ENCODE measurements at regions not wholly inside any gene's neighbourhood (a gene's known extent, or its start where the extent isn't known, plus 50 kb on each side); places are given as distances from the start of the nearest gene placed in this dataset.

DNA sequence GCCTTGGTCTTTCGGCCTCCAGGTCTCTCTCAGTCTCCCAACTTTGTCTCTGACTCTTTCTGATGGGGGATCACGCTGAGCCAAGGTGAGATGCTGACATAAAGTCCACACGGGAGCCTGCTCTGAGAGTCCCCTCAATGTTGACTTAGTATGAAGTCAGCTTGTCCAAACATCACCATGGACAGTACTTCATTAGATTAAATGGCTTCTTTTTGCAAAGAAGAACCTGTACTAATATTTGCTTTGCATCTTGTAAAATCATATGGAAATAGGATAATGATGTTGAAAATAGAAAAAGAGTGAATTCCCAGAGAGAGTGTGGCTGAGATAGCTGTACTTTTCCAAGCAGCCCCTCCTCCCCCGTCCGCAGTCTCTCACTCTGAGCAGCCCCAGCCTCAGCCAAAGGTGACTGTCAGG is 56.7 kb upstream of the SIAH1 start:
- no peak overlapping the region for H3K4me3 ChIP-seq (ENCODE audit: insufficient read depth in 1 of 2, low read depth in 1 of 2, low read length in 2 of 2)
- WGBS = 85% methylated on average over 5 of the region's 5 CpGs
- no peak for DNase-seq

DNA sequence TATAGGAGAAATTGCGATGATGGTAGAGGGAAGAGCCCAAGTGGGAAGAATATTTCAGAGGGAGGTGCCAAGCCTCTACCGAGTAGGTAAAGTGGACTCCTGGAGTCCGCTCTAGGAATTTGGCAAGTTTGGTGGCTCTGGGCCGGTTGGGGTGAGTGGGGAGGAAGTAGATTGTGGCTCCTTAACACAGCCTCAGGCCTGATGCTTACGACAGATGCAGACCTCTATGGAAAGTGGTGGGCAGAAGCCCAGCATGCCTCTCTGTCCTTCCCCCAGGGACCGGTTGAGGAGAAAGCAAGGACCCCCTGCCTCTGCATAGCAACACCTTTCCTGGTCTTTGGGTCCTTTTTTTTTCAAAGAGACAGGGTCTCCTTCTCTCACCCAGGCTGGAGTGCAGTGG is 55.9 kb upstream of the SIAH1 start:
- H2AK5ac ChIP-seq (ENCODE audit: low read length, severe bottlenecking) = no peak overlapping the region
- no peak for DNase-seq
- no peak overlapping the region for H2AFZ ChIP-seq (ENCODE audit: low read depth, low read length)
- H2BK120ac ChIP-seq (ENCODE audit: low read depth, low read length) = no peak overlapping the region
- H3K9ac ChIP-seq (ENCODE audit: low read length) = no peak overlapping the region
- no peak overlapping the region for H3K27ac ChIP-seq (ENCODE audit: low read length, poor library complexity, severe bottlenecking)
- H3K36me3 ChIP-seq (ENCODE audit: control insufficient read depth in 1 of 2, insufficient read depth in 2 of 2, low read depth in 1 of 2, low read length in 2 of 2) = no peaks in the 10 kb centered on the region
- H2BK12ac ChIP-seq (ENCODE audit: low read length in 2 of 2) = no peak overlapping the region
- no peak overlapping the region for H3K23ac ChIP-seq (ENCODE audit: low read length in 2 of 2)
- H3K9me3 ChIP-seq (ENCODE audit: control insufficient read depth, low read length) = no peaks in the 10 kb centered on the region
- H2BK5ac ChIP-seq (ENCODE audit: low read depth, low read length, poor library complexity, severe bottlenecking) = no peak overlapping the region
- no peak overlapping the region for H4K91ac ChIP-seq (ENCODE audit: low read length)
- no peak overlapping the region for H3K14ac ChIP-seq (ENCODE audit: low read length in 2 of 2)
- WGBS = 92% methylated on average over 6 of the region's 6 CpGs
- no peak overlapping the region for H4K8ac ChIP-seq (ENCODE audit: low read length)
- no peak overlapping the region for H3K4me3 ChIP-seq (ENCODE audit: insufficient read depth in 1 of 2, low read depth in 1 of 2, low read length in 2 of 2)
- H3K79me1 ChIP-seq (replicated peaks; ENCODE audit: low read length, poor library complexity, severe bottlenecking) = no peaks in the 10 kb centered on the region
- H3K27me3 ChIP-seq (ENCODE audit: control insufficient read depth in 1 of 2, insufficient read depth in 1 of 2, low read length in 2 of 2) = no peaks in the 10 kb centered on the region
- H2BK15ac ChIP-seq (ENCODE audit: low read depth, poor library complexity, severe bottlenecking) = no peak overlapping the region
- peaks cover 6% of the 10 kb centered on the region for H3K4me1 ChIP-seq (ENCODE audit: control insufficient read depth, insufficient read depth, low read depth, low read length)
- no peak overlapping the region for H3K4me2 ChIP-seq (ENCODE audit: low read length, poor library complexity, severe bottlenecking)
- no peak overlapping the region for H3K18ac ChIP-seq (ENCODE audit: low read depth in 1 of 2, low read length in 2 of 2)
- no peak overlapping the region for H3K4ac ChIP-seq (ENCODE audit: low read depth in 1 of 2, low read length in 2 of 2)

More for the DNA sequence above, 56.7 kb upstream of the SIAH1 start:
- Histone ChIP-seq H3K4ac (ENCODE audit: low read depth in 1 of 2, low read length in 2 of 2) (no peak overlapping the region), H2BK120ac (ENCODE audit: low read depth, low read length) (no peak overlapping the region), H3K23ac (ENCODE audit: low read length in 2 of 2) (no peak overlapping the region), H3K79me1 (replicated peaks; ENCODE audit: low read length, poor library complexity, severe bottlenecking) (no peaks in the 10 kb centered on the region), H2BK15ac (ENCODE audit: low read depth, poor library complexity, severe bottlenecking) (no peak overlapping the region), H3K14ac (ENCODE audit: low read length in 2 of 2) (no peak overlapping the region), H3K27me3 (ENCODE audit: control insufficient read depth in 1 of 2, insufficient read depth in 1 of 2, low read length in 2 of 2) (no peaks in the 10 kb centered on the region), H3K18ac (ENCODE audit: low read depth in 1 of 2, low read length in 2 of 2) (no peak overlapping the region), H3K27ac (ENCODE audit: low read length, poor library complexity, severe bottlenecking) (no peak overlapping the region), H3K9me3 (ENCODE audit: control insufficient read depth, low read length) (no peaks in the 10 kb centered on the region), H2AFZ (ENCODE audit: low read depth, low read length) (no peak overlapping the region), H3K4me1 (ENCODE audit: control insufficient read depth, insufficient read depth, low read depth, low read length) (peaks cover 10% of the 10 kb centered on the region), H4K8ac (ENCODE audit: low read length) (no peak overlapping the region), H4K91ac (ENCODE audit: low read length) (no peak overlapping the region), H3K9ac (ENCODE audit: low read length) (no peak overlapping the region), H2BK5ac (ENCODE audit: low read depth, low read length, poor library complexity, severe bottlenecking) (no peak overlapping the region), H2AK5ac (ENCODE audit: low read length, severe bottlenecking) (no peak overlapping the region), H3K4me2 (ENCODE audit: low read length, poor library complexity, severe bottlenecking) (no peak overlapping the region), H3K36me3 (ENCODE audit: control insufficient read depth in 1 of 2, insufficient read depth in 2 of 2, low read depth in 1 of 2, low read length in 2 of 2) (no peaks in the 10 kb centered on the region), H2BK12ac (ENCODE audit: low read length in 2 of 2) (no peak overlapping the region)

DNA sequence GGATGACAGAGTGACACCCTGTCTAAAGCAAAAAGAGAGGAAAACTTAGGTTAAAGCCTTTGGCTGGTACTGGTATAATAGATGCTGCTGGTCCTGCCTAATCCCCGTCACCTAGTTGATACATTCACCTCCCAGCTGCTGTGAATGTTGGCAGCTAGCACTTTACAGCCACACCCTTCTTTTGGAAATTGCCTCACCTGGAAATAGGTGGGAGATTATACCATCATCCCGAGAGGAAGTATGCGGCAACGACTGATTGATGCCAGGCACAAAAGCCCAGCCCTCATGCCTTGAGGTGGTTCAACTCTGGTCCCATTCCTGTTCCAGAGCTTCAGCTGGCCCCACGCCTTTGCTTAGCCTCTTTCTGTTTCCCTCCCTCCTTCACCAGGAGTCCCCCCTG is 53.2 kb upstream of the SIAH1 start:
- no peaks in the 10 kb centered on the region for H3K36me3 ChIP-seq (ENCODE audit: control insufficient read depth in 1 of 2, insufficient read depth in 2 of 2, low read depth in 1 of 2, low read length in 2 of 2)
- H3K9ac ChIP-seq (ENCODE audit: low read length) = no peak overlapping the region
- no peak overlapping the region for H2BK15ac ChIP-seq (ENCODE audit: low read depth, poor library complexity, severe bottlenecking)
- H2AFZ ChIP-seq (ENCODE audit: low read depth, low read length) = no peak overlapping the region
- H4K91ac ChIP-seq (ENCODE audit: low read length) = no peak overlapping the region
- no peak overlapping the region for H3K4ac ChIP-seq (ENCODE audit: low read depth in 1 of 2, low read length in 2 of 2)
- H3K18ac ChIP-seq (ENCODE audit: low read depth in 1 of 2, low read length in 2 of 2) = no peak overlapping the region
- no peak overlapping the region for H3K23ac ChIP-seq (ENCODE audit: low read length in 2 of 2)
- H3K9me3 ChIP-seq (ENCODE audit: control insufficient read depth, low read length) = no peaks in the 10 kb centered on the region
- H2AK5ac ChIP-seq (ENCODE audit: low read length, severe bottlenecking) = no peak overlapping the region
- H3K14ac ChIP-seq (ENCODE audit: low read length in 2 of 2) = no peak overlapping the region
- no peak overlapping the region for H2BK12ac ChIP-seq (ENCODE audit: low read length in 2 of 2)
- H2BK120ac ChIP-seq (ENCODE audit: low read depth, low read length) = no peak overlapping the region
- no peak overlapping the region for H3K4me2 ChIP-seq (ENCODE audit: low read length, poor library complexity, severe bottlenecking)
- H3K4me1 ChIP-seq (ENCODE audit: control insufficient read depth, insufficient read depth, low read depth, low read length) = peaks cover 6% of the 10 kb centered on the region
- no peak overlapping the region for H4K8ac ChIP-seq (ENCODE audit: low read length)
- 76% methylated on average over 5 of the region's 5 CpGs for WGBS
- H3K79me1 ChIP-seq (replicated peaks; ENCODE audit: low read length, poor library complexity, severe bottlenecking) = no peaks in the 10 kb centered on the region
- H3K27ac ChIP-seq (ENCODE audit: low read length, poor library complexity, severe bottlenecking) = no peak overlapping the region
- peaks cover 0 to 3% of the 10 kb centered on the region in 2 experiments for H3K27me3 ChIP-seq (ENCODE audit: control insufficient read depth in 1 of 2, insufficient read depth in 1 of 2, low read length in 2 of 2)
- no peak overlapping the region for H3K4me3 ChIP-seq (ENCODE audit: insufficient read depth in 1 of 2, low read depth in 1 of 2, low read length in 2 of 2)
- no peak overlapping the region for H2BK5ac ChIP-seq (ENCODE audit: low read depth, low read length, poor library complexity, severe bottlenecking)
- DNase-seq = no peak

DNA sequence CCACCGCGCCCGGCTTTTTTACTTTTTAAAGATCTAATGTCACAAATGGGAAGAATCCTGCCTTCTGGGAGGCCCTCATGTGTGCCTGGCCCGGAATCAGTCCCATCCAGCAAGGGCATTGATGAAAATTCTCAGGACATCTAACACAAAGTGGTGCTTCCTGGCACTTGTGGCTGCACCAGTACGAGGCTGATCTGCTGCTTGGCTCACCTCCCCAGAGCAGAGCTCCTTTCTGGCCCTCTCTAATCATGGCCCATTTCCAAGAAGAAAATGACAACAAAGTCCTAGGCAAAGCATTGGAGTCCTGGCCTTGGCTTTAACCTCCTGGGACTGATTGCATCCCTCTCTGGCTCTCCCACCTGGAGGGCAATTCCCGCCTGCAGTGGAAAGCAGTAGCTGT is 50.7 kb upstream of the SIAH1 start:
- H4K91ac ChIP-seq (ENCODE audit: low read length) = no peak overlapping the region
- H3K9ac ChIP-seq (ENCODE audit: low read length) = no peak overlapping the region
- H3K4me3 ChIP-seq (ENCODE audit: insufficient read depth in 1 of 2, low read depth in 1 of 2, low read length in 2 of 2) = no peak overlapping the region
- WGBS = 92% methylated on average over 6 of the region's 6 CpGs
- H3K36me3 ChIP-seq (ENCODE audit: control insufficient read depth in 1 of 2, insufficient read depth in 2 of 2, low read depth in 1 of 2, low read length in 2 of 2) = no peaks in the 10 kb centered on the region
- H4K8ac ChIP-seq (ENCODE audit: low read length) = no peak overlapping the region
- H3K4ac ChIP-seq (ENCODE audit: low read depth in 1 of 2, low read length in 2 of 2) = no peak overlapping the region
- H2BK15ac ChIP-seq (ENCODE audit: low read depth, poor library complexity, severe bottlenecking) = no peak overlapping the region
- no peak overlapping the region for H2AK5ac ChIP-seq (ENCODE audit: low read length, severe bottlenecking)
- H3K4me2 ChIP-seq (ENCODE audit: low read length, poor library complexity, severe bottlenecking) = no peak overlapping the region
- no peak overlapping the region for H3K18ac ChIP-seq (ENCODE audit: low read depth in 1 of 2, low read length in 2 of 2)
- no peak overlapping the region for H3K23ac ChIP-seq (ENCODE audit: low read length in 2 of 2)
- no peak overlapping the region for H3K14ac ChIP-seq (ENCODE audit: low read length in 2 of 2)
- H3K4me1 ChIP-seq (ENCODE audit: control insufficient read depth, insufficient read depth, low read depth, low read length) = peaks cover 6% of the 10 kb centered on the region
- no peak overlapping the region for H2AFZ ChIP-seq (ENCODE audit: low read depth, low read length)
- H2BK12ac ChIP-seq (ENCODE audit: low read length in 2 of 2) = no peak overlapping the region
- H3K79me1 ChIP-seq (replicated peaks; ENCODE audit: low read length, poor library complexity, severe bottlenecking) = no peaks in the 10 kb centered on the region
- H2BK120ac ChIP-seq (ENCODE audit: low read depth, low read length) = no peak overlapping the region
- no peak for DNase-seq
- H3K27ac ChIP-seq (ENCODE audit: low read length, poor library complexity, severe bottlenecking) = no peak overlapping the region
- H3K27me3 ChIP-seq (ENCODE audit: control insufficient read depth in 1 of 2, insufficient read depth in 1 of 2, low read length in 2 of 2) = peaks cover 0 to 3% of the 10 kb centered on the region in 2 experiments
- no peak overlapping the region for H2BK5ac ChIP-seq (ENCODE audit: low read depth, low read length, poor library complexity, severe bottlenecking)
- H3K9me3 ChIP-seq (ENCODE audit: control insufficient read depth, low read length) = no peaks in the 10 kb centered on the region

Data from mesenchymal stem cell (in vitro differentiated cells and primary cell).